Right atrium auricular region (tissue), 2 donors: ENCODE measurements at regions not wholly inside any gene's neighbourhood (a gene's known extent, or its start where the extent isn't known, plus 50 kb on each side); places are given as distances from the start of the nearest gene placed in this dataset.

ENCODE experiments used
- DNase-seq: peaks from one replicate; pipeline ENCODE4 v3.0.0-alpha.2; 2019; ENCODE audit warnings: low spot score
- H3K27ac ChIP-seq, 2 donors: fragments of 200-600 bp; sonication (generic); 1 replicate in 1 of 2; 2 replicates in 1 of 2; pipeline ENCODE4 v1.5.1; 2016 to 2019
- H3K27me3 ChIP-seq, 2 donors: fragments of 200-600 bp; sonication (generic); one replicate each; pipeline versions ENCODE4 v1.5.1 to v1.6.0; 2017 to 2019
- H3K36me3 ChIP-seq: fragments of 200-600 bp; sonication (generic); one replicate; pipeline ENCODE4 v1.5.1; 2016
- H3K4me1 ChIP-seq, 2 donors: fragments of 200-600 bp; sonication (generic); one replicate each; pipeline versions ENCODE4 v1.5.1 to v1.6.0; 2017 to 2019
- H3K4me3 ChIP-seq, 2 donors: fragments of 200-600 bp; sonication (generic); 1 replicate in 1 of 2; 2 replicates in 1 of 2; pipeline ENCODE4 v1.5.1; 2017 to 2019; ENCODE audit warnings: mild to moderate bottlenecking in 1 of 2, moderate library complexity in 1 of 2
- H3K9me3 ChIP-seq, 2 donors: fragments of 200-600 bp; sonication (generic); one replicate each; pipeline ENCODE4 v1.5.1; 2019
- CTCF ChIP-seq, 2 donors: fragments of 200-600 bp; sonication (generic); IDR thresholded peaks; one replicate each; pipeline ENCODE4 v1.5.1; 2019; ENCODE audit warnings: antibody characterized with exemption in 2 of 2

- Histone ChIP-seq H3K4me1 (no peaks in the 10 kb centered on the region), H3K27ac (no peak overlapping the region), H3K9me3 (no peaks in the 10 kb centered on the region), H3K27me3 (no peaks in the 10 kb centered on the region), H3K36me3 (no peaks in the 10 kb centered on the region), H3K4me3 (no peak overlapping the region)
- DNase-seq = no peak
- no peak for TF ChIP-seq CTCF (IDR thresholded peaks at IDR 0.05)
Observed at GRCh38 chr3:182393830-182394367, 399.4 kb upstream of the ATP11B start.

- no peak for TF ChIP-seq CTCF (IDR thresholded peaks at IDR 0.05)
- Histone ChIP-seq H3K27ac (no peak overlapping the region), H3K4me3 (no peak overlapping the region), H3K4me1 (no peaks in the 10 kb centered on the region), H3K27me3 (no peaks in the 10 kb centered on the region), H3K9me3 (no peaks in the 10 kb centered on the region), H3K36me3 (no peaks in the 10 kb centered on the region)
- no peak for DNase-seq
Observed at GRCh38 chr3:182397164-182397563, 396.1 kb upstream of the ATP11B start.

GRCh38 chr3:182399978-182400737, 393.1 kb upstream of the ATP11B start:
- H3K27ac ChIP-seq = no peak overlapping the region
- DNase-seq = no peak
- no peaks in the 10 kb centered on the region for H3K27me3 ChIP-seq
- peaks cover 0 to 7% of the 10 kb centered on the region in 2 donors for H3K9me3 ChIP-seq
- H3K4me1 ChIP-seq = no peaks in the 10 kb centered on the region
- no peak overlapping the region for H3K4me3 ChIP-seq
- no peaks in the 10 kb centered on the region for H3K36me3 ChIP-seq
- no peak for TF ChIP-seq CTCF (IDR thresholded peaks at IDR 0.05)

- TF ChIP-seq CTCF (IDR thresholded peaks at IDR 0.05) = no peak
- Histone ChIP-seq H3K27me3 (no peaks in the 10 kb centered on the region), H3K27ac (no peak overlapping the region), H3K36me3 (no peaks in the 10 kb centered on the region), H3K9me3 (peaks cover 0 to 7% of the 10 kb centered on the region in 2 donors), H3K4me1 (no peaks in the 10 kb centered on the region), H3K4me3 (no peak overlapping the region)
- no peak for DNase-seq
Observed at GRCh38 chr3:182400838-182401237, 392.5 kb upstream of the ATP11B start.

- H3K27me3 ChIP-seq = no peaks in the 10 kb centered on the region
- peaks cover 0 to 7% of the 10 kb centered on the region in 2 donors for H3K9me3 ChIP-seq
- H3K4me3 ChIP-seq = no peak overlapping the region
- no peaks in the 10 kb centered on the region for H3K4me1 ChIP-seq
- no peak for DNase-seq
- no peak overlapping the region for H3K27ac ChIP-seq
- TF ChIP-seq CTCF (IDR thresholded peaks at IDR 0.05) = no peak
- H3K36me3 ChIP-seq = no peaks in the 10 kb centered on the region
Observed at GRCh38 chr3:182404031-182404430, 389.3 kb upstream of the ATP11B start.
